T-helper 1 cell treated with Interleukin-12 subunit alpha and Interleukin-12 subunit beta and Interleukin-4 antibody, amounts not matched to agents 30 ng/mL and 1 ng/mL, for 36 hours (primary cell): ENCODE measurements at regions not wholly inside any gene's neighbourhood (a gene's known extent, or its start where the extent isn't known, plus 50 kb on each side); places are given as distances from the start of the nearest gene placed in this dataset.

ENCODE experiments used
- intact Hi-C: fragments of 100-400 bp; cut with micrococcal nuclease; formaldehyde crosslinking; loops from one replicate; pipeline ENCODE4 v1.15.1; 2024

DNA sequence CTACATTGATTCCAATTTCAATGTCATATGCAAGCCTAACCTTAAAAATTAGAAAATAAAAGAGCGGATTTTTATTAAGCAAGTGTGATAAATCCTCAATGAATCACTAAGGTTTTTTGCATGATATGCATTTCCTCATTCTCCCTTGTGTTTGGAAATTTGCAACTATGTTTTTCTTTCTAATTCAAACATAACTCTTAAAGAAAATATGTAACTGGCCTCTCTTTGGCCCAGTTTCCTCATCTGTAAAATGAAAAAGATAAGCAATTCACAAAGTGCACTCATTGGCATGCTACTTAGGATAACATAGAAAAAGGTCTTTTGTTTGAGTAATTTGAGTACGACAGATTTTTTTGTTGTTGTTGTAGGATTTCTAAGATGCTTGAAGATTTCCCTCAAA lies 295.5 kb downstream of the CDH11 start:
- intact Hi-C loops = no loop called here

DNA sequence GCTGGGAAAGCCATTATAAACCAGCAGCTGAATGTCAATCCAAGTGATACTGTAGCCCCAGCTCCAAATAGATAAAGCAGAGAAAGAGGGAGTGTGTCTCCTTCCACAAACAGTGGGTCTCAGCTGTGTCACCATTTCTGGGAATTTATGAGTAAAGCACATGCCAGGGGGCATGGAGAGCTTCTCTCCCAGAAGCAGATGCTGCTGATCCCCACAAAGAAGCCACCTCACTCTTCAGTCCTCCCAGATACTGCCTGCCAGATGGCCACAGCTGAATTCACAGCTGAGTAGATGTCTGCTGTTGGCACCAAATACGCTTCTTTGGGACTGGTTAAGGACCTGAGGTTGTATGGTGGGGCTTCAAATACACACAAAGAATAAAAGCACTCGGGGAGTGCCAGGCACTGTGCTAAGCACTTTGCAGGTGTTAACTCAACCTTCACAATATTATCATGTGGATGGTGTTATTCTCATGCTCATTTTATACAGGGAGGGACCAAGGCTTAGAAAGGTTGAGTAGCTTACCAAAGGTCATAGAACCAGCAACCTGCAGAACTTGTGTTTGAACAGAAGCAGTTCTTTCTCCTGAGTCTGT lies 298.3 kb downstream of the CDH11 start:
- intact Hi-C loops = no loop called here

GRCh38 chr16:64809876-64810629 lies 311.8 kb downstream of the CDH11 start:
- intact Hi-C loops = no loop called here

- intact Hi-C loops = no loop called here
Observed at GRCh38 chr16:64808474-64808873, 313.4 kb downstream of the CDH11 start.

DNA sequence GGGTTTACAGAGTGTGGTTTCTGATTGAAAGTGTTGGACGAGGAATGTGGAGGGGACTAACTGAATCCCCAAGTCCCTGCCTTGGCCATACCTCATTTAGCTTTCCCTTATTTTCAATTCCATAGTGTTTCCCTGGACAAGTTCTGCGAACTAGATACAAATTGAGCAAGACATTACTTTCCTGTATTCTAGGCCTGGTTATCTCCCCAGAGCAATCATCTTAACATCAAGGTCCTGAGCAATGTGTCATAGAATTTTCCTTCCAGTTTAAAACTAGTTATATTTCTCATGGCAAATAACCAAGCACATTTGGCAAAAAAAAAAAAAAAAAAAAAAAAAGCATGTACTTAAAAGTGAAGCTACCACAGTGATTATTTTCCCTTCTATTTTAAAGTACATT lies 330.1 kb downstream of the CDH11 start:
- intact Hi-C loops = no loop called here

DNA sequence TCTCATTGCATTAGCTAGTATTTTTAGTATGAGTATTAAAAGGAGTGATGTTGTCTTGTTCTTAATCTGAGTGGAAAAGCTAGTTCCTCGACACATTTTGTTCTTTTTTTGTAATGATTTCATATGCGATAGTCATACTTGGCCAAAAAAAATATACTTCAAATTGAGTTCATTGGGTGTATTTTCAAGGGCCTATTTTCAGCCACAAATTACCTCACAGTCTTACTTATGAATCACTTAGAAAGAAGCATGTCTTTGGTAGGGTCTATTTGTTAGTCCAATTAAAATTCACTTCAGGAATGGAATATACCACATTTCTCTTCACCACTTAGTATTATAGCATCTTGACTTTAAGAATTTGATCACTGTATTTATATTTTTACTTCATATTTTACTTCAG lies 337.2 kb downstream of the CDH11 start:
- intact Hi-C loops = no loop called here

- intact Hi-C loops = no loop called here
Observed at GRCh38 chr16:64782484-64782883, 339.4 kb downstream of the CDH11 start.

DNA sequence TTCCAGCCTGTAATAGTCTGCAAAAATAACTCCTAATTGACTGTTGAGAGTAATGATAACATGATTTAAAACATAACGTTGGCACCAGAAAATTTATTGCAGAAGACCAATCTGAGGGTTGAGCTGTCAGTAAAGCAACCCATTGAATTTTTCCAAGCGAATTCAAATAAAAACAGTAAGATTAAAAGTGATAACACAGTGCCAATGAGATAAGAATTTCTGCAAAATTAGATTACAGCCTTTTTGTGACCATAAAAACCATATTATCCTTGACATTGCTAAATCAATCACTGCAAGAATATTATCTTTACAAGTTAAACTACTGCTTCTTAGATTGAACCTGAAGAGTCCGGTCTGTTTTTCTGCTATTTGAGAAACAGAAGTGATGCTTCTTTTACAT lies 341.4 kb downstream of the CDH11 start:
- intact Hi-C loops = no loop called here

DNA sequence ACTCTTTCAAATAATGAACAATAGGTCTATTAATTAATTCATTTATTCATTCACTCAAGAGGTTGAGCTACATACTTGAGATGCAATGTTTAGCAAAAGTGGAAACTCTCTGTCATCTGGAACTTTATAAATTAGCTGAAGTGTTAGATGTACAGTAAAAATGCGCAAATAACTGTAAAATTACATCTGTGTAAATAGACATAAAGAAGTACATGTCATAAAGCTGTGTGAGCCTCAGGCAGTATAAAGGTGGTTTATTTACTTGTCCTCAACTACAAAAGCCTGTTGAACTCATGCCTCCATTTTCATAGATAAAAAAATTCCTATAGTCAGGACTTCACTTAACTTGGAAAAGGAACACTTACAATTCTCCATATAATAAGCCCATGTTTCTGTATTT lies 343.1 kb downstream of the CDH11 start:
- intact Hi-C loops = no loop called here

- intact Hi-C loops = no loop called here
Observed at GRCh38 chr16:64773638-64774037, 348.2 kb downstream of the CDH11 start.

GRCh38 chr16:64773184-64773583 lies 348.7 kb downstream of the CDH11 start:
- intact Hi-C loops = no loop called here

- intact Hi-C loops = no loop called here
Observed at GRCh38 chr16:64771273-64771672, 350.6 kb downstream of the CDH11 start.

DNA sequence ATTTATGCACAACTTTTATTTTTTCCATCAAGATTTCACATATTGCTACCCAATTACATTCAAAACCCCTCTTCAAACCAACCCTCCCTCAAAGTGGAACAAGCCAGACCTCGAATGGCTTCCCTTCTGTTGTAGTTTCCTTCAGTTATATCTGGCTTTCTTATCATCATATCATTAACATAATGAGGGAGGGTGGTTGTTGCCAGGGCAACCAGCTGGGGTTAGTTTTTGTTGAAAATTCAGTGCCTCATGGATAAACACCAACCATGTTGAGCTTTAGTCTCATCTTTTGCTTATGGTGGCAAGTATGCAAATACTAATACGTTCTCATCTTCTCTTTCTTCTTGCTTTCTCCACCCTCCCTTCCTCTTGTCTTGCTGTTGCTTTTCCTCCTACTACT lies 359.7 kb downstream of the CDH11 start:
- intact Hi-C loops = no loop called here

GRCh38 chr16:64754279-64754678 lies 367.6 kb downstream of the CDH11 start:
- intact Hi-C loops = no loop called here

DNA sequence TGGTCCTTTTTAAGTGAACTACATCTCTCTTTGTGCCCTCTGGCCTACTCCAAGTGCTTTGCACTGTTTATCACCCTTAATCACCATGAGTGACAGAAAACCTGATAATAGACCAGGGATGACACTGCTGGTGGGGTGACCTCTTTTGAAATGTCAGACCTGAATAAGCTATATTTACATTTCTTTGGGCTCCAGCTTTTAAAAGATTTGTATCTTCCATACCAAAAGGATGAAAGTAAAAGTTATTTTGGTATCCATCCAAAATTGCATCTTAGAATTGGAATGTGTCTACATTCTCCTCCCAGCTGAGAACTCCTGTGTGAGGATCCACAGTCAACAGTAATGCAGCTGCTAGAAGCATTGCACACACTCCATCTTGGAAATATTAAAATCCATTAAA lies 370.0 kb downstream of the CDH11 start:
- intact Hi-C loops = no loop called here

GRCh38 chr16:64749346-64749745 lies 372.5 kb downstream of the CDH11 start:
- intact Hi-C loops = no loop called here

DNA sequence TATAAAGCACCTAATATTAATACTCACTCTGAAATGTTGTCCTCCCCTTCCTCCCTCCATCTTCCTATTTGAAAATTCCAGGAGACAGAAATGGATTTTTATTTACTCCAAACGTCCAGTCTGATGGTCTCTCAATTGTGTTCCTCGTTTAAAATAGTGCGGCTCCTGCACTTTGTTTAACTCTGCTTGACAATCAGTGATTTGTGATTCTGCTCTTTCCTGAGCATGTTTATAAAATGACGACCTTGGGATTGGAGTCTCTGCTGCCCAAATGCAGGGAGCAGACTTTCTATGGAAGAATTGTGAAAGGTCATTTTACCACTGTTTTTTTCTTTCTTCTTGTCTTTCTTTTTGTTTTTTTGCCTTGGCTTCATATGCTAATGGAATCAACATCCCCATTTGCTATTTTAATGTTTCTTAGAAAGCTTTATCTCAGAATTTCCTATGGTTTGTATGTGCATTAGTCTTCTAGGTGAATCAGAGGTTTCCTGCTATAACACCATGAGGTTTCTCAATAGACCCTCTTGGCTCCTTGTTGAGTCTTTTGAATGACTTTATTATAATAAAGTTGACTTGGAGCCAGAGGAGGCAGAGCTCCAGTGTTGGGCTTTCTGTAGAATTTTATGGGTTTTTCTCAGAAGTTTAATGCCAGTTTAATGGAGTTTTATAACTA lies 376.5 kb downstream of the CDH11 start:
- intact Hi-C loops = no loop called here

- intact Hi-C loops = no loop called here
Observed at GRCh38 chr16:64742455-64743223, 379.2 kb downstream of the CDH11 start.

DNA sequence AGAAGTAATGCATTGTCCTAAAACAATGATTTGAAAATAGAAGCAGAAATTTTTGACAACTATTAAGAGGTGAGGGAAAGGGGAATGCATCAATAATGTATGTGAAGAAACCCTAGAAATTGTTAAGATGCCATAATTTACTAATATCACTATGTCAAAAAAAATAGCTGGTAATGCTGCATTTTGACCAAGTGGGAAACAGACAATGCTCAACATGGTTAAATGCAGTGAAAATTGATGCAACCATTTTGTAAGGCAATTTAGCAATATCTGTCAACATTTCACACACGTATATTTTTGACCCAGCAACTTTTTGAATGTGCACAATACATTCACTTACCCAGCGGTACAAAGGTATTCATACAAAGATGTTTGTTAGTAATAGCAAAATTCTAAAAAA lies 381.6 kb downstream of the CDH11 start:
- intact Hi-C loops = no loop called here

DNA sequence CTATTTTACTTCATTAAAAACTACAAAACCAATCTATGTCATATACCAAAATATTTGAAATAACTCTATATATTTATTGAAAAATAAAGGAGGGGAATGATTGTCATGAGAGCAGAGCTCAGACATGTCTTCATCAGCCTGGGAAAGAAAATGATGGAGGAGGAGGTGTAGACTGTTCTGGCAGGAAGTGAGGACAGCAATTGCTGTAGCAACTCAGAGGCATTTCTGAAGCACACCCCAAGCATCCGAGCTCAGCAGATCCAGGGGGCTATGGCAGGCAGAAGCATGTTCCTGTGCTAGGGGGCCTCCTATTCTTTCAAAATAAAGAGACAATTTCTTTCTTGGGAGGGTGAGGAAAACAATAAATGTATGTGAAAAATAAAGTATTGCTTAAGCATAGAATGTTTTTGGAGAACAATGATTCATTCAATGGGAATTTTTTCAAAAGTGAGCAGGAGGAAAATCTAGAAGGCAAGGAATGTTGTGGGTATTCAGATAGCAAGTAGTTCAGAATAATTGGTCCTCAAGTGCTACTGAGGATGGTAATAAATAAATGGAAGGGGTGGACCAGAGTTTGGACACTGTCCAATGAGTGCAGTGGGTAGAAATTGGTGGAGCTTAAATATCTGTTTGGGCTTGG lies 383.4 kb downstream of the CDH11 start:
- intact Hi-C loops = no loop called here

DNA sequence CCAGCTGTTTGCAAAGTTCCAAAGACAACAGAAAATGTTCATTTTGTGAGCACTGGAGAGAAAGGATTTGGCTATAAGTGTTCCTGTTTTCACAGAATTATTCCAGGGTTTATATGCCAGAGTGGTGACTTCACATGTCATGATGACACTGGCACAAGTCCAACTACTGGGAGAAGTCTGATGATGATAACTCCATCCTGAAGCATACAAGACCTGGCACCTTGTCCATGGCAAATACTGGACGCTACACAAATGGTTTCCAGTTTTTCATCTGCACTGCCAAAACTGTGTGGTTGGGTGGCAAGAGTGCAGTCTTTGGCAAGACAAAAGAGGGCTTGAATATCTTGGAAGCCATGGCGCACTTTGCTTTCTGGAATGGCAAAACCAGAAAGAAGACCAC lies 385.0 kb downstream of the CDH11 start:
- intact Hi-C loops = no loop called here

GRCh38 chr16:64731891-64732290 lies 390.0 kb downstream of the CDH11 start:
- intact Hi-C loops = no loop called here
